ENCODE measurements at regions not wholly inside any gene's neighbourhood (a gene's known extent, or its start where the extent isn't known, plus 50 kb on each side); places are given as distances from the start of the nearest gene placed in this dataset.

GRCh38 chr5:2432076-2432920 is 319.2 kb downstream of the IRX2 start:
- DNase-seq = no peak

- no peak for DNase-seq
Observed at GRCh38 chr5:2430606-2431005, 320.9 kb downstream of the IRX2 start.

GRCh38 chr5:2427983-2428382 is 323.5 kb downstream of the IRX2 start:
- DNase-seq = no peak

- no peak for DNase-seq
Observed at GRCh38 chr5:2423634-2424033, 327.8 kb downstream of the IRX2 start.

GRCh38 chr5:2417301-2417700 is 334.2 kb downstream of the IRX2 start:
- DNase-seq = no peak

GRCh38 chr5:2415678-2416077 is 335.8 kb downstream of the IRX2 start:
- DNase-seq = no peak

GRCh38 chr5:2410451-2410850 is 341.0 kb downstream of the IRX2 start:
- no peak for DNase-seq

GRCh38 chr5:2403296-2403695 is 348.2 kb downstream of the IRX2 start:
- DNase-seq = no peak

- no peak for DNase-seq
Observed at GRCh38 chr5:2399804-2400203, 351.7 kb downstream of the IRX2 start.

GRCh38 chr5:2399096-2399495 is 352.4 kb downstream of the IRX2 start:
- no peak for DNase-seq

- DNase-seq = no peak
Observed at GRCh38 chr5:2393556-2393955, 357.9 kb downstream of the IRX2 start.

- DNase-seq = no peak
Observed at GRCh38 chr5:2391566-2391965, 359.9 kb downstream of the IRX2 start.

- no peak for DNase-seq
Observed at GRCh38 chr5:2391021-2391420, 360.5 kb downstream of the IRX2 start.

- no peak for DNase-seq
Observed at GRCh38 chr5:2388571-2388970, 362.9 kb downstream of the IRX2 start.

- DNase-seq = no peak
Observed at GRCh38 chr5:2387634-2388325, 363.7 kb downstream of the IRX2 start.

- DNase-seq = no peak
Observed at GRCh38 chr5:2387250-2387633, 364.2 kb downstream of the IRX2 start.

GRCh38 chr5:2385818-2386217 is 365.7 kb downstream of the IRX2 start:
- DNase-seq = no peak

- no peak for DNase-seq
Observed at GRCh38 chr5:2383698-2384065, 367.8 kb downstream of the IRX2 start.

- DNase-seq = no peak
Observed at GRCh38 chr5:2382776-2383697, 368.4 kb downstream of the IRX2 start.

GRCh38 chr5:2381861-2382260 is 369.6 kb downstream of the IRX2 start:
- DNase-seq = no peak

- DNase-seq = no peak
Observed at GRCh38 chr5:2381070-2381469, 370.4 kb downstream of the IRX2 start.

GRCh38 chr5:2378976-2379375 is 372.5 kb downstream of the IRX2 start:
- no peak for DNase-seq

- DNase-seq = no peak
Observed at GRCh38 chr5:2378108-2378507, 373.4 kb downstream of the IRX2 start.
